Esophagus muscularis mucosa (tissue), 4 donors: ENCODE measurements at regions not wholly inside any gene's neighbourhood (a gene's known extent, or its start where the extent isn't known, plus 50 kb on each side); places are given as distances from the start of the nearest gene placed in this dataset.

ENCODE experiments used
- CTCF ChIP-seq, 3 experiments: fragments of 200-600 bp in 2 of 3; fragments of 450-650 bp in 1 of 3; sonication (generic) in 2 of 3; IDR thresholded peaks; one replicate each; pipeline ENCODE4 v1.5.1; 2017 to 2019; ENCODE audit warnings: antibody characterized with exemption in 3 of 3, mild to moderate bottlenecking in 2 of 3, moderate library complexity in 1 of 3
- EP300 ChIP-seq: sonication (generic); formaldehyde crosslinking; IDR thresholded peaks from one replicate; pipeline ENCODE4 v1.6.1; 2017; ENCODE audit warnings: antibody characterized with exemption
- POLR2A ChIP-seq: fragments of 450-650 bp; IDR thresholded peaks from one replicate; pipeline ENCODE4 v1.6.1; 2017; ENCODE audit warnings: antibody characterized with exemption, moderate library complexity, mild to moderate bottlenecking, low read depth
- POLR2AphosphoS5 ChIP-seq, 2 donors: sonication (generic); formaldehyde crosslinking; IDR thresholded peaks; one replicate each; pipeline ENCODE4 v1.6.1; 2017; ENCODE audit warnings: antibody characterized with exemption in 2 of 2

- no peak for TF ChIP-seq POLR2A
- TF ChIP-seq POLR2AphosphoS5 (IDR thresholded peaks at IDR 0.05), result no peak
- TF ChIP-seq CTCF (IDR thresholded peaks at IDR 0.05), result no peak
- no peak for TF ChIP-seq EP300
Measured at GRCh38 chr4:11542952-11543351, 114.3 kb upstream of the HS3ST1 start.
